OCI-LY1 (cell line): ENCODE measurements at regions not wholly inside any gene's neighbourhood (a gene's known extent, or its start where the extent isn't known, plus 50 kb on each side); places are given as distances from the start of the nearest gene placed in this dataset.

Source experiments
- EZH2 ChIP-seq: fragments of 200-600 bp; sonication (generic), shearing (Covaris generic); IDR thresholded peaks from 2 replicates; pipeline ENCODE4 v1.8.0; 2017; ENCODE audit warnings: borderline replicate concordance, mixed run types, mild to moderate bottlenecking, antibody characterized with exemption, low read length, moderate library complexity, mixed read lengths
- TF ChIP-seq, protein P1 (sequence below): fragments of 200-600 bp; sonication (generic), shearing (Covaris generic); IDR thresholded peaks from 2 replicates; pipeline ENCODE4 v1.5.1; 2017; ENCODE audit warnings: mild to moderate bottlenecking, antibody characterized with exemption, low read length, moderate library complexity, mixed read lengths

DNA sequence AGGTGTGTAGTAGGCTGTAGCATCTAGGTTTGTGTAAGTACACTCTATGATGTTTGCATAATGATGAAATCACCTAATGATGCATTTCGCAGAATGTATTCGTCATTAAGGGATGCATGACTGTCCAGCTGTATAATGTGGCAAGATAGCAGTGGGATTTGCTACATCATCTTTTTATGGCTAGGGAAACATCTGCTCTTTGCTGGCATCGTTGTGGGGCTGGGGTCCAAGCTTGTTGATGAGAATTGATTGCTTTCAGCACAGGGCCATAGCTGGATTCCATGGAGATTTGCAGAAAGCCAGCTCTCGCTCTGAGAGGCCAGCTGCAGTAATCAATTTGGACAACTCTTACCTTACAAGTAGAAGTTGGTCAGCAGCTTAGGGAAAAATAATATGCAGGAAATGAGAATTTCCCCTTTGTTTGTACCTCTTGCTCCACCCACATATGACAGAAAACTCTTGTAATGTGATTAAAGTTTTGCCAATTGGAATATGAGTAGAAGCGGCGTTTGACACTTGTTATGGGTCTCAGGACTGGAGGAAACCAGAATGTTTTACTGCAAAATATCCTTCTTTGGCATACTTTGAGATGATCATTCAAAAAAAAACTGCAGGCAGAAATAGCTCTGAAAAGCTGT, 310.5 kb downstream of the RAPGEF2 start:
- TF ChIP-seq, protein P1, sequence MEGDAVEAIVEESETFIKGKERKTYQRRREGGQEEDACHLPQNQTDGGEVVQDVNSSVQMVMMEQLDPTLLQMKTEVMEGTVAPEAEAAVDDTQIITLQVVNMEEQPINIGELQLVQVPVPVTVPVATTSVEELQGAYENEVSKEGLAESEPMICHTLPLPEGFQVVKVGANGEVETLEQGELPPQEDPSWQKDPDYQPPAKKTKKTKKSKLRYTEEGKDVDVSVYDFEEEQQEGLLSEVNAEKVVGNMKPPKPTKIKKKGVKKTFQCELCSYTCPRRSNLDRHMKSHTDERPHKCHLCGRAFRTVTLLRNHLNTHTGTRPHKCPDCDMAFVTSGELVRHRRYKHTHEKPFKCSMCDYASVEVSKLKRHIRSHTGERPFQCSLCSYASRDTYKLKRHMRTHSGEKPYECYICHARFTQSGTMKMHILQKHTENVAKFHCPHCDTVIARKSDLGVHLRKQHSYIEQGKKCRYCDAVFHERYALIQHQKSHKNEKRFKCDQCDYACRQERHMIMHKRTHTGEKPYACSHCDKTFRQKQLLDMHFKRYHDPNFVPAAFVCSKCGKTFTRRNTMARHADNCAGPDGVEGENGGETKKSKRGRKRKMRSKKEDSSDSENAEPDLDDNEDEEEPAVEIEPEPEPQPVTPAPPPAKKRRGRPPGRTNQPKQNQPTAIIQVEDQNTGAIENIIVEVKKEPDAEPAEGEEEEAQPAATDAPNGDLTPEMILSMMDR, result no peak
- TF ChIP-seq EZH2, result no peak
